Retinal pigment epithelial cell (primary cell): ENCODE measurements at regions not wholly inside any gene's neighbourhood (a gene's known extent, or its start where the extent isn't known, plus 50 kb on each side); places are given as distances from the start of the nearest gene placed in this dataset.

ENCODE experiments used
- DNase-seq: peaks from one replicate; pipeline ENCODE4 v3.0.0-alpha.2; 2010; ENCODE audit warnings: low read depth
- H3K4me3 ChIP-seq: 2 replicates; pipeline ENCODE4 v1.5.1; 2011; ENCODE audit warnings: mild to moderate bottlenecking, low read length, control low read depth, moderate library complexity
- CTCF ChIP-seq: conservative IDR thresholded peaks from 2 replicates; pipeline ENCODE4 v1.5.1; 2011; ENCODE audit warnings: low read depth, low read length, control low read depth, inconsistent platforms

- no peak for TF ChIP-seq CTCF
- H3K4me3 ChIP-seq = no peak overlapping the region
- no peak for DNase-seq
These were observed 56.0 kb upstream of the CTXND1 start for GRCh38 chr15:80308002-80308401.

GRCh38 chr15:80309769-80310384, 57.9 kb upstream of the CTXND1 start:
- no peak overlapping the region for H3K4me3 ChIP-seq
- DNase-seq = peak; percentile 2
- peak; percentile 64 for TF ChIP-seq CTCF

- no peak for TF ChIP-seq CTCF
These were observed 58.8 kb upstream of the CTXND1 start for GRCh38 chr15:80310776-80311175.

GRCh38 chr15:80315289-80315987, 63.4 kb upstream of the CTXND1 start:
- H3K4me3 ChIP-seq = no peak overlapping the region
- DNase-seq = no peak
- TF ChIP-seq CTCF = no peak

More at GRCh38 chr15:80310776-80311175, 58.8 kb upstream of the CTXND1 start:
- no peak for DNase-seq
- H3K4me3 ChIP-seq = no peak overlapping the region

- TF ChIP-seq CTCF = no peak
- no peak for DNase-seq
- no peak overlapping the region for H3K4me3 ChIP-seq
These were observed 65.6 kb upstream of the CTXND1 start for GRCh38 chr15:80317389-80318182.

GRCh38 chr15:80321853-80322252, 69.8 kb upstream of the CTXND1 start:
- no peak for DNase-seq
- no peak overlapping the region for H3K4me3 ChIP-seq
- TF ChIP-seq CTCF = no peak
